Brain microvascular endothelial cell (primary cell): ENCODE measurements at regions not wholly inside any gene's neighbourhood (a gene's known extent, or its start where the extent isn't known, plus 50 kb on each side); places are given as distances from the start of the nearest gene placed in this dataset.

ENCODE experiments used
- DNase-seq: peaks from one replicate; pipeline ENCODE4 v3.0.0-alpha.2; 2020
- H3K27ac ChIP-seq: fragments of 250-450 bp; sonication (Bioruptor Pico); 2 replicates; pipeline ENCODE4 v1.5.1; 2020; ENCODE audit warnings: mild to moderate bottlenecking, moderate library complexity
- H3K27me3 ChIP-seq: fragments of 250-450 bp; sonication (Bioruptor Pico); replicated peaks from 2 replicates; pipeline ENCODE4 v1.5.1; 2020; ENCODE audit warnings: mild to moderate bottlenecking
- H3K36me3 ChIP-seq: fragments of 250-450 bp; sonication (Bioruptor Pico); replicated peaks from 2 replicates; pipeline ENCODE4 v1.5.1; 2020; ENCODE audit warnings: mild to moderate bottlenecking
- H3K4me3 ChIP-seq: 2 replicates; pipeline ENCODE4 v1.5.1; 2011; ENCODE audit warnings: low read depth, mild to moderate bottlenecking, control low read depth, low read length, moderate library complexity
- in situ Hi-C: cut with HindIII; loops from 2 replicates; pipeline ENCODE4 v1.10.0; 2017; ENCODE audit warnings: low sequenced_read_pairs, low pct_ligation_motif_present
- TF ChIP-seq, protein P1 (sequence below): IDR thresholded peaks from 2 replicates; pipeline ENCODE4 v1.5.1; 2011; ENCODE audit warnings: low read depth, mild to moderate bottlenecking, moderate library complexity, low read length, control low read depth, inconsistent platforms; ENCODE audit errors: missing control alignments

DNA sequence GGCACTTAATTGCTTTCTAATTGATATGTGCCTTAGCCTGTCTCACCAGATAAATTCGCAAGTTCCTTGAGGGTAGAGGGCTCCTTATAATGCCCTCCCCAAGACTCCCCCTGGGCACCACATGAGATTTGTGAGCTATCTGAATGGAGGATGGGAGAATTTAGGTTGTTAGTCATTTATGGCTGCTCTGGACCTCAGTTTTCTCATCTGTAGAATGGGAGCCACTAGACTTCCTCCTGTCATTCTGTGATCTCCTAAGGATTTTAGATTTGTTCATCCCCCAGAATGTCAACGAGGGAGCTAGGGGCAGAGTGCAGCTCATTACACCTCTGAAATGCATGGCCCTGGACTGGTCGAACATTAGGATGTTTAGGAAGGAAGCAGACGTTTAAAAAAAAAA lies 294.6 kb downstream of the MIAT start:
- TF ChIP-seq, protein P1, sequence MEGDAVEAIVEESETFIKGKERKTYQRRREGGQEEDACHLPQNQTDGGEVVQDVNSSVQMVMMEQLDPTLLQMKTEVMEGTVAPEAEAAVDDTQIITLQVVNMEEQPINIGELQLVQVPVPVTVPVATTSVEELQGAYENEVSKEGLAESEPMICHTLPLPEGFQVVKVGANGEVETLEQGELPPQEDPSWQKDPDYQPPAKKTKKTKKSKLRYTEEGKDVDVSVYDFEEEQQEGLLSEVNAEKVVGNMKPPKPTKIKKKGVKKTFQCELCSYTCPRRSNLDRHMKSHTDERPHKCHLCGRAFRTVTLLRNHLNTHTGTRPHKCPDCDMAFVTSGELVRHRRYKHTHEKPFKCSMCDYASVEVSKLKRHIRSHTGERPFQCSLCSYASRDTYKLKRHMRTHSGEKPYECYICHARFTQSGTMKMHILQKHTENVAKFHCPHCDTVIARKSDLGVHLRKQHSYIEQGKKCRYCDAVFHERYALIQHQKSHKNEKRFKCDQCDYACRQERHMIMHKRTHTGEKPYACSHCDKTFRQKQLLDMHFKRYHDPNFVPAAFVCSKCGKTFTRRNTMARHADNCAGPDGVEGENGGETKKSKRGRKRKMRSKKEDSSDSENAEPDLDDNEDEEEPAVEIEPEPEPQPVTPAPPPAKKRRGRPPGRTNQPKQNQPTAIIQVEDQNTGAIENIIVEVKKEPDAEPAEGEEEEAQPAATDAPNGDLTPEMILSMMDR = no peak
- in situ Hi-C loops = no loop called here
- no peaks in the 10 kb centered on the region for H3K36me3 ChIP-seq
- H3K27me3 ChIP-seq = peaks cover 34% of the 10 kb centered on the region
- H3K27ac ChIP-seq = no peak overlapping the region
- DNase-seq = no peak
- H3K4me3 ChIP-seq = no peak overlapping the region

DNA sequence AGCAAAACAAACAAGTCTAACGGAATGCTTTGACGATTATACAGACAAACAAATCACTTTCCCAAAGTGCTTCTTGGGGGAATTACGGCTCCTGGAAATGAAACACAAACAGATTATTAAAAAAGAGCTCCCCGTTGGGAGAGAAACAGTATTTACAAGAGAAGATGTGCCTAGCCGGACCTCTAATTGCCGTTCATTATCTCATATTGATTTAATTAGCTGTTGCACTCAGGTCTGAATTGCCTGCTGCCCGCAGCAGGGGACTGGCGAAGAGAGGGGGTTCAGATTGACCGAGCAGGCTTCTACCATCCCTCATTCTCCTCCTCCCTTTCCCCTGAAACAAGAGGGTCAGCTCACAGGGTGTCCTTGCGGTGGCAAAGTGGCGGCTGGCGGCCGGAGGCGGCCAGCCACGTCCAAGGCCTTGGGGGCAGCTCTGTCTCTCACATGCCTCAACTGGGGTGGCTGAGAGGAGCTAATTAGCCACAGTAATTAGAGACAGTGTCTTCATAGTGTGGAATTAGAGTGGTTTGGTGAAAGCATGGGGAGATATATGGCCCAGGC lies 295.1 kb downstream of the MIAT start:
- Histone ChIP-seq H3K27ac (no peak overlapping the region), H3K4me3 (no peak overlapping the region), H3K27me3 (peaks cover 34% of the 10 kb centered on the region), H3K36me3 (no peaks in the 10 kb centered on the region)
- TF ChIP-seq, protein P1 = no peak
- in situ Hi-C loops = no loop called here
- DNase-seq = no peak

DNA sequence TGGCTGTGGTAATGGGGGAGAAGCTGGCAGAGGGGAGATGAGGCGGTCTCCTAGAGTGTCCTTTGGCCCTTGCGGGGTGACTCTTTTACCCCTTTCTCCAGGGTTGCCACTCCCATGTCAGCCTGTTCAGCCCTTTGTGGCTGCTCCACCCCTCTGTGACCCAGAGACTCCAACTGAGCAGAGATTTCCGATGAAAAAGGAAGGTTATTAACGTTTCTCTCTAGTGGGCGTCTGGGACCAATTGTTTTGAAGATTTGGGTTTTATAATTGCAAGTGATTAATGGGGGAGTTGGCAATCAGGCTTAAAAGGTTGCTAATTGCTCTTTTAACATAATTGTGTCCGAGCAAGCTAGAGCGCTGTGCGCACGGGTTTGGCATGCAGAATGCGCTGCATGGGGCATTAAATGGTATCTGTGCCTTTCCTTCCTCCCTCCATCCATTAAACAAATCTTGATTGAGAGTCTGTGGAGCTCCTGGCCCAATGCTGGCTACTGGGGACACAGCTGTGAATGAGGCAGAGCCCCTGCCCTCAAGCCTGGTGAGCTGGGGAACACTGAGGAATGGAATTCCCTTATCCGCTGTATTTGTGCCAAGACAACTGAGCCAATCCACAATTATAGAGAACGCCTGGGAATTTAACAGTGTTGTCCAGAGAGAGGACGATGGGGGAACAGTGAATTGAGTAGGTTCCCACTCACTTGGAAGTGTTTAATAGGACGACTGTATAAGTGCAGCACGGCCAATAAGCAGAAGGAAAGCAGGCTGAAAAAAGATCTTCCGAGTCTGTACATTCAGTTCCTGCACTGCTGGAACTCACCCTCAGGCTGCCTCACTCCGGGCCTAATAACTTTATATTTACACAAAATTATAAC lies 295.9 kb downstream of the MIAT start:
- H3K36me3 ChIP-seq = no peaks in the 10 kb centered on the region
- TF ChIP-seq, protein P1 = no peak
- DNase-seq = no peak
- peaks cover 34% of the 10 kb centered on the region for H3K27me3 ChIP-seq
- in situ Hi-C loops = no loop called here
- H3K27ac ChIP-seq = no peak overlapping the region
- no peak overlapping the region for H3K4me3 ChIP-seq

DNA sequence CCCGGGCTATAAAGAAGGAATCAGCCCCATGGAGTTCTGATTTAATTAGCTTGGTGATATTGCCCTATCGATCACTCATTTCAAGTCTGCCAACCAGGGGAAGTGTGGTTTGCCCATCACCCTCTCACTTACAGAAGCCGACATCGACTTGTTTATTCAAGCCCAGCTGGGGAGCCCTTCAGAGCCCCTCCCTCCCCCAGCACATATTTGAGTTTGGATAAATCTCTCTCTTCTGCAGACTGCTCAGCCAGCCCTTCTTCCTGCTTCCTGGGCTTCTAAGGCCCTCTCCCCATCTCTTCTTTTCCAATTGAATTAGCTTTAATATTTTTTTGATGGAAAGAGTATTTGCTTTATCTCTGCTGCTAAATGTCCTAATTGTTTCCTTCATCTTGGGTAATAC lies 299.0 kb downstream of the MIAT start:
- Histone ChIP-seq H3K27me3 (peaks cover 34% of the 10 kb centered on the region), H3K27ac (no peak overlapping the region), H3K36me3 (no peaks in the 10 kb centered on the region), H3K4me3 (no peak overlapping the region)
- TF ChIP-seq, protein P1 = no peak
- DNase-seq = no peak
- in situ Hi-C loops = no loop called here

DNA sequence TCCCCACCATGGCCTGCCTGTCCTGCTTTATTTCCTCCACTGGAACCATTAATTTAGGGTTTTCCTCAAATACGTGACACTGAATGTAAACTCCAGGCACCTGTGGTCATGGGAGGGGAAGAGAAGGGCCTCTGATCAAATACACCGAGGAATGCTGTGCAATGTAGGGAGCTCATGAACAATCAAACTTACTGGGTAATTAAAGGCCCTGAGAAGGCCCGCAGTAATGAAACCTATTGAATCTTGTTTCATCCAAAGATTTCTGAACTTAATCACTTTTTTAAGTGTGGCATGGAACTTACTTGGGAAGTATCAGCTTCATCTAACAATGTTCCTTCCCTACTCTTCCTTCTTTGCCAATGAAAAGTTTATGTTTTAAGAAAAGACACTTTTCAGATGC lies 299.8 kb downstream of the MIAT start:
- Histone ChIP-seq H3K27me3 (peaks cover 28% of the 10 kb centered on the region), H3K36me3 (no peaks in the 10 kb centered on the region), H3K27ac (no peak overlapping the region), H3K4me3 (no peak overlapping the region)
- TF ChIP-seq, protein P1 = no peak
- DNase-seq = no peak
- in situ Hi-C loops = no loop called here

DNA sequence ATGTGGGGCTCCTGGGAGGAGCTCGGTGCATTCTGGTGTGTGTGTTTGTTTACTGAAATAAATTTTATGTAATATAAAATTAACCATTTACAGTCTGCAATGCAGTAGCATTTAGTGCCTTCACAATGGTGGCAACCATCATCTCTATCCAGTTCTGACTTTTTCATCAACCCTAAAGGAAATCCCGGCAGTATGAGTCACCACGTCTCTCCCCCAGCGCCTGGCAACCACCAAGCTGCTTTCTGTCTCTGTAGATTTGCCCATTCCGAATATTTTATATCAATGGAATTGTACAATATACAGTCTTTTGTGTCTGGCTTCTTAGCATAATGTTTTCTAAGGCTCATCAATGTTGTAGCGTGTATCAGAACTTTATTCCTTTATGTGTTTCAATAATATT lies 300.5 kb downstream of the MIAT start:
- in situ Hi-C loops = no loop called here
- peaks cover 22% of the 10 kb centered on the region for H3K27me3 ChIP-seq
- no peak for DNase-seq
- TF ChIP-seq, protein P1 = no peak
- no peaks in the 10 kb centered on the region for H3K36me3 ChIP-seq
- no peak overlapping the region for H3K4me3 ChIP-seq
- H3K27ac ChIP-seq = no peak overlapping the region
